ENCODE measurements at regions not wholly inside any gene's neighbourhood (a gene's known extent, or its start where the extent isn't known, plus 50 kb on each side); places are given as distances from the start of the nearest gene placed in this dataset.
"Not testable (repeated sequence)": the region's sequence is repeated elsewhere in the genome, so short reads cannot be mapped to it uniquely, and the experiment has no call there.

DNA sequence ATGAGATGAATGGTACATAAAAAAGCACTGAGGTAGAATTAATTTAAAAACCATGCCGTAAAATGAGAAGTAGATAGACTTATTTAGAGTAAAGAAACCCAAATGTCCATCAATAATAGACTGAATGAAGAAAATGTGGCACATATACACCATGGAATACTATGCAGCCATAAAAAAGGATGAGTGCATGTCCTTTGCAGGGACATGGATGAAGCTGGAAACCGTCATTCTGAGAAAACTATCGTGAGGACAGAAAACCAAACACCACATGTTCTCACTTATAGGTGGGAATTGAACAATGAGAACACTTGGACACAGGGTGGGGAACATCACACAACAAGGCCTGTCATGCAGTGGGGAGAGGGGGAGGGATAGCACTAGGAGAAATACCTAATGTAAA, 126.4 kb downstream of the KLRB1 start:
- SMC1A ChIA-PET (ENCODE audit: uncharacterized antibody, unreplicated experiment); H4K20me1 ChIP-seq (ENCODE audit: control insufficient read depth, insufficient read depth); H3K4me3 ChIP-seq; intact Hi-C loops (cut with micrococcal nuclease; ENCODE audit: unreplicated experiment); H3K36me3 ChIP-seq (ENCODE audit: control insufficient read depth in 2 of 2, insufficient read depth in 2 of 2, low read length in 1 of 2); in situ Hi-C loops (cut with MboI); H3K27ac ChIP-seq (ENCODE audit: control insufficient read depth, insufficient read depth); H2AFZ ChIP-seq (ENCODE audit: control insufficient read depth, low read depth, low read length); DNase-seq (ENCODE audit: low read depth, low spot score); H3K4me2 ChIP-seq (ENCODE audit: control insufficient read depth, insufficient read depth); FAIRE-seq; H3K27me3 ChIP-seq (replicated peaks in 1 of 2; ENCODE audit: control insufficient read depth in 2 of 2, insufficient read depth in 2 of 2, low read length in 1 of 2); CTCF ChIA-PET; H3K4me1 ChIP-seq (ENCODE audit: control insufficient read depth, insufficient read depth, low read length); H3K9me3 ChIP-seq (replicated peaks; ENCODE audit: control insufficient read depth, insufficient read depth, low read length); ATAC-seq; BruUV-seq (replicated peaks); RAD21 ChIA-PET (ENCODE audit: unreplicated experiment); POLR2A ChIA-PET; H3K9ac ChIP-seq (ENCODE audit: control insufficient read depth, insufficient read depth, low read length); H3K79me2 ChIP-seq (ENCODE audit: control insufficient read depth, insufficient read depth, low read length): not testable (repeated sequence)
- no CpG with 5 or more reads among the region's 3 CpGs for WGBS (ENCODE audit: insufficient coverage, insufficient replicate concordance, low lambda C conversion rate, missing lambda C conversion rate)

- BruUV-seq (replicated peaks); CTCF ChIA-PET; RAD21 ChIA-PET (ENCODE audit: unreplicated experiment): not testable (repeated sequence)
These were observed 133.5 kb downstream of the KLRB1 start for GRCh38 chr12:9474197-9474596.

DNA sequence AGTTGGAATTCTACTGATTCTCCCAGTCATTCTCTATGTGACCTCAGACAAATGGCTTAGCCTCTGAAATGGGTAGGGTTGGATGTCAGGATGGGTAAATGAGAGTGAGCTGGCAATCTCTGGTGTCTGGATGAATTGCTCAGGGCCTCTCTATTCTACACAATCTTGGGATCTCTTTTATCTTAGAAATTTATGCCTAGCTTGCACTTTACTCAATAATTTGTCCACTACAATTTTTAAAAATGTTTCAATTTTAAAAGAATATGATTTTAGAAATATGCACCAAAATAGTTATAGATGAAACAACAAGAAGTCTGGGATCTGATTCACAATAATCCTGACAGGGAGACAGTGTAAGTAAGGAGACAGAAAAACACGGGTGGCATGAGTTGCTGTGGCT, 134.1 kb downstream of the KLRB1 start:
- CTCF ChIA-PET; H3K9ac ChIP-seq (ENCODE audit: control insufficient read depth, insufficient read depth, low read length); POLR2A ChIA-PET; H3K4me1 ChIP-seq (ENCODE audit: control insufficient read depth, insufficient read depth, low read length); BruUV-seq (replicated peaks); RAD21 ChIA-PET (ENCODE audit: unreplicated experiment); H3K4me2 ChIP-seq (ENCODE audit: control insufficient read depth, insufficient read depth); H3K36me3 ChIP-seq (ENCODE audit: control insufficient read depth in 2 of 2, insufficient read depth in 2 of 2, low read length in 1 of 2); H3K79me2 ChIP-seq (ENCODE audit: control insufficient read depth, insufficient read depth, low read length); H3K4me3 ChIP-seq; H3K9me3 ChIP-seq (replicated peaks; ENCODE audit: control insufficient read depth, insufficient read depth, low read length); H4K20me1 ChIP-seq (ENCODE audit: control insufficient read depth, insufficient read depth); H3K27me3 ChIP-seq (replicated peaks in 1 of 2; ENCODE audit: control insufficient read depth in 2 of 2, insufficient read depth in 2 of 2, low read length in 1 of 2); H3K27ac ChIP-seq (ENCODE audit: control insufficient read depth, insufficient read depth); intact Hi-C loops (cut with micrococcal nuclease; ENCODE audit: unreplicated experiment); H2AFZ ChIP-seq (ENCODE audit: control insufficient read depth, low read depth, low read length); FAIRE-seq; in situ Hi-C loops (cut with MboI); SMC1A ChIA-PET (ENCODE audit: uncharacterized antibody, unreplicated experiment); ATAC-seq; DNase-seq (ENCODE audit: low read depth, low spot score): not testable (repeated sequence)
- 100% methylated on average over 1 of the region's 1 CpG for WGBS (ENCODE audit: insufficient coverage, insufficient replicate concordance, low lambda C conversion rate, missing lambda C conversion rate)

More at GRCh38 chr12:9474197-9474596, 133.5 kb downstream of the KLRB1 start:
- DNase-seq (ENCODE audit: low read depth, low spot score); H3K4me3 ChIP-seq; in situ Hi-C loops (cut with MboI); H3K27ac ChIP-seq (ENCODE audit: control insufficient read depth, insufficient read depth); H3K36me3 ChIP-seq (ENCODE audit: control insufficient read depth in 2 of 2, insufficient read depth in 2 of 2, low read length in 1 of 2); H3K9ac ChIP-seq (ENCODE audit: control insufficient read depth, insufficient read depth, low read length); FAIRE-seq; H3K4me2 ChIP-seq (ENCODE audit: control insufficient read depth, insufficient read depth); POLR2A ChIA-PET; ATAC-seq; H3K4me1 ChIP-seq (ENCODE audit: control insufficient read depth, insufficient read depth, low read length); H3K27me3 ChIP-seq (replicated peaks in 1 of 2; ENCODE audit: control insufficient read depth in 2 of 2, insufficient read depth in 2 of 2, low read length in 1 of 2); intact Hi-C loops (cut with micrococcal nuclease; ENCODE audit: unreplicated experiment); H3K9me3 ChIP-seq (replicated peaks; ENCODE audit: control insufficient read depth, insufficient read depth, low read length); H4K20me1 ChIP-seq (ENCODE audit: control insufficient read depth, insufficient read depth); H2AFZ ChIP-seq (ENCODE audit: control insufficient read depth, low read depth, low read length); SMC1A ChIA-PET (ENCODE audit: uncharacterized antibody, unreplicated experiment); H3K79me2 ChIP-seq (ENCODE audit: control insufficient read depth, insufficient read depth, low read length): not testable (repeated sequence)
- WGBS (ENCODE audit: insufficient coverage, insufficient replicate concordance, low lambda C conversion rate, missing lambda C conversion rate): 21% methylated on average over 2 of the region's 2 CpGs

GRCh38 chr12:9471501-9471900, 136.2 kb downstream of the KLRB1 start:
- POLR2A ChIA-PET; H3K27me3 ChIP-seq (replicated peaks in 1 of 2; ENCODE audit: control insufficient read depth in 2 of 2, insufficient read depth in 2 of 2, low read length in 1 of 2); H4K20me1 ChIP-seq (ENCODE audit: control insufficient read depth, insufficient read depth); BruUV-seq (replicated peaks); H3K4me2 ChIP-seq (ENCODE audit: control insufficient read depth, insufficient read depth); H2AFZ ChIP-seq (ENCODE audit: control insufficient read depth, low read depth, low read length); H3K36me3 ChIP-seq (ENCODE audit: control insufficient read depth in 2 of 2, insufficient read depth in 2 of 2, low read length in 1 of 2); SMC1A ChIA-PET (ENCODE audit: uncharacterized antibody, unreplicated experiment); CTCF ChIA-PET; H3K4me1 ChIP-seq (ENCODE audit: control insufficient read depth, insufficient read depth, low read length); H3K27ac ChIP-seq (ENCODE audit: control insufficient read depth, insufficient read depth); FAIRE-seq; H3K79me2 ChIP-seq (ENCODE audit: control insufficient read depth, insufficient read depth, low read length); H3K4me3 ChIP-seq; DNase-seq (ENCODE audit: low read depth, low spot score); H3K9ac ChIP-seq (ENCODE audit: control insufficient read depth, insufficient read depth, low read length); intact Hi-C loops (cut with micrococcal nuclease; ENCODE audit: unreplicated experiment); H3K9me3 ChIP-seq (replicated peaks; ENCODE audit: control insufficient read depth, insufficient read depth, low read length); ATAC-seq; RAD21 ChIA-PET (ENCODE audit: unreplicated experiment); in situ Hi-C loops (cut with MboI): not testable (repeated sequence)
- 79% methylated on average over 8 of the region's 8 CpGs for WGBS (ENCODE audit: insufficient coverage, insufficient replicate concordance, low lambda C conversion rate, missing lambda C conversion rate)
